H9 (cell line): ENCODE measurements at regions not wholly inside any gene's neighbourhood (a gene's known extent, or its start where the extent isn't known, plus 50 kb on each side); places are given as distances from the start of the nearest gene placed in this dataset.
A peak's percentile ranks its signal among the peaks of the same experiment; 100 is the strongest.

Experiments
- DNase-seq: peaks from one replicate; pipeline ENCODE4 v3.0.0-alpha.2; 2017
- H2AFZ ChIP-seq: one replicate; pipeline ENCODE4 v1.6.1; 2013; ENCODE audit warnings: mild to moderate bottlenecking, low read length, control low read depth, moderate library complexity
- H2AK5ac ChIP-seq: 2 replicates; pipeline ENCODE4 v1.6.1; 2013; ENCODE audit warnings: low read length, control low read depth, mixed read lengths; ENCODE audit not compliant: insufficient read length
- H2BK120ac ChIP-seq: one replicate; pipeline ENCODE4 v1.6.1; 2013; ENCODE audit warnings: low read depth, mild to moderate bottlenecking, low read length, control low read depth, inconsistent platforms; ENCODE audit not compliant: poor library complexity, severe bottlenecking
- H2BK12ac ChIP-seq: 2 replicates; pipeline ENCODE4 v1.6.1; 2013; ENCODE audit warnings: low read length, control low read depth, mixed read lengths, low read depth; ENCODE audit not compliant: insufficient read length
- H2BK15ac ChIP-seq: 2 replicates; pipeline ENCODE4 v1.6.1; 2013; ENCODE audit warnings: low read depth, low read length, control low read depth
- H2BK20ac ChIP-seq: one replicate; pipeline ENCODE4 v1.6.1; 2013; ENCODE audit warnings: low read depth, mild to moderate bottlenecking, low read length, control low read depth, inconsistent platforms; ENCODE audit not compliant: poor library complexity, severe bottlenecking
- H2BK5ac ChIP-seq: 2 replicates; pipeline ENCODE4 v1.6.1; 2013; ENCODE audit warnings: low read length, control low read depth, mixed read lengths; ENCODE audit not compliant: insufficient read length
- H3K14ac ChIP-seq: 2 replicates; pipeline ENCODE4 v1.6.1; 2013; ENCODE audit warnings: low read length, control low read depth; ENCODE audit not compliant: insufficient read depth
- H3K18ac ChIP-seq: 2 replicates; pipeline ENCODE4 v1.6.1; 2013; ENCODE audit warnings: low read depth, mild to moderate bottlenecking, mixed read lengths, low read length, control low read depth; ENCODE audit not compliant: insufficient read length
- H3K23ac ChIP-seq: 2 replicates; pipeline ENCODE4 v1.6.1; 2013; ENCODE audit warnings: low read length, control low read depth, mixed read lengths, low read depth; ENCODE audit not compliant: insufficient read length
- H3K23me2 ChIP-seq: 2 replicates; pipeline ENCODE4 v1.6.1; 2013; ENCODE audit warnings: low read depth, mild to moderate bottlenecking, mixed read lengths, low read length, control low read depth; ENCODE audit not compliant: insufficient read length, poor library complexity, severe bottlenecking
- H3K27ac ChIP-seq: 2 replicates; pipeline ENCODE4 v1.5.1; 2013; ENCODE audit warnings: low read length, control low read depth, mixed read lengths, low read depth; ENCODE audit not compliant: insufficient read length
- H3K27me3 ChIP-seq: 2 replicates; pipeline ENCODE4 v1.6.1; 2013; ENCODE audit warnings: low read length, control low read depth, inconsistent platforms; ENCODE audit not compliant: insufficient read depth
- H3K4ac ChIP-seq: 2 replicates; pipeline ENCODE4 v1.6.1; 2013; ENCODE audit warnings: low read depth, mild to moderate bottlenecking, control low read depth, inconsistent platforms, low read length, moderate library complexity
- H3K4me1 ChIP-seq: 2 replicates; pipeline ENCODE4 v1.6.1; 2013; ENCODE audit warnings: low read length, control low read depth, inconsistent platforms; ENCODE audit not compliant: insufficient read depth
- H3K4me2 ChIP-seq: 2 replicates; pipeline ENCODE4 v1.6.1; 2013; ENCODE audit warnings: low read length, control low read depth, mixed read lengths; ENCODE audit not compliant: insufficient read length, insufficient read depth
- H3K56ac ChIP-seq: 2 replicates; pipeline ENCODE4 v1.6.1; 2013; ENCODE audit warnings: low read depth, mild to moderate bottlenecking, mixed read lengths, low read length, control low read depth; ENCODE audit not compliant: insufficient read length
- H3K79me1 ChIP-seq: 2 replicates; pipeline ENCODE4 v1.6.1; 2013; ENCODE audit warnings: low read depth, mild to moderate bottlenecking, moderate library complexity, low read length, control low read depth, inconsistent platforms; ENCODE audit not compliant: insufficient read depth, poor library complexity, severe bottlenecking
- H3K79me2 ChIP-seq: 2 replicates; pipeline ENCODE4 v1.6.1; 2013; ENCODE audit warnings: low read length, control low read depth, inconsistent platforms; ENCODE audit not compliant: insufficient read depth
- H3K9ac ChIP-seq: 2 replicates; pipeline ENCODE4 v1.6.1; 2013; ENCODE audit warnings: low read length, control low read depth, mixed read lengths; ENCODE audit not compliant: insufficient read length; ENCODE audit errors: extremely low read depth
- H3K9me3 ChIP-seq: one replicate; pipeline ENCODE4 v1.6.1; 2013; ENCODE audit warnings: low read depth, low read length, inconsistent platforms; ENCODE audit not compliant: control insufficient read depth
- H3T11ph ChIP-seq: one replicate; pipeline ENCODE4 v1.6.1; 2013; ENCODE audit warnings: mild to moderate bottlenecking, low read length, control low read depth, inconsistent platforms
- H4K20me1 ChIP-seq: one replicate; pipeline ENCODE4 v1.6.1; 2013; ENCODE audit not compliant: control insufficient read depth, insufficient read length, insufficient read depth
- H4K5ac ChIP-seq: 2 replicates; pipeline ENCODE4 v1.6.1; 2013; ENCODE audit warnings: low read depth, mild to moderate bottlenecking, mixed read lengths, low read length, control low read depth; ENCODE audit not compliant: insufficient read length
- H4K8ac ChIP-seq: replicated peaks from 2 replicates; pipeline ENCODE4 v1.6.1; 2013; ENCODE audit warnings: low read length, control low read depth, mixed read lengths, low read depth; ENCODE audit not compliant: insufficient read length
- H4K91ac ChIP-seq: 2 replicates; pipeline ENCODE4 v1.6.1; 2013; ENCODE audit warnings: low read depth, mild to moderate bottlenecking, moderate library complexity, mixed read lengths, low read length, control low read depth; ENCODE audit not compliant: insufficient read length
- H3K27ac Mint-ChIP-seq, 3 experiments: 2 replicates in 2 of 3; 3 replicates in 1 of 3; pipeline ENCODE4 v1.8.0; 2020 to 2021; ENCODE audit warnings: mixed read lengths in 3 of 3, mild to moderate bottlenecking in 1 of 3, moderate library complexity in 1 of 3
- H3K27me3 Mint-ChIP-seq: 2 replicates; pipeline ENCODE4 v1.8.0; 2021; ENCODE audit warnings: low read depth, mild to moderate bottlenecking, moderate library complexity, mixed read lengths
- H3K36me3 Mint-ChIP-seq, 3 experiments: 2 replicates in 2 of 3; 3 replicates in 1 of 3; pipeline ENCODE4 v1.8.0; 2020 to 2021; ENCODE audit warnings: low read depth in 3 of 3, mixed read lengths in 3 of 3; ENCODE audit not compliant: insufficient read depth in 1 of 3
- H3K4me1 Mint-ChIP-seq, 2 experiments: 2 replicates each; pipeline ENCODE4 v1.8.0; 2020; ENCODE audit warnings: mixed read lengths in 2 of 2
- H3K4me3 Mint-ChIP-seq, 2 experiments: 2 replicates in 1 of 2; 3 replicates in 1 of 2; pipeline ENCODE4 v1.8.0; 2020 to 2021; ENCODE audit warnings: mild to moderate bottlenecking in 2 of 2, mixed read lengths in 2 of 2, moderate library complexity in 1 of 2
- H3K9me3 Mint-ChIP-seq, 2 experiments: 2 replicates in 1 of 2; 3 replicates in 1 of 2; pipeline ENCODE4 v1.8.0; 2020; ENCODE audit warnings: mild to moderate bottlenecking in 2 of 2, mixed read lengths in 2 of 2, moderate library complexity in 1 of 2
- CTCF ChIP-seq: fragments of 200-600 bp; sonication (generic); conservative IDR thresholded peaks from 3 replicates; pipeline ENCODE4 v1.8.0; 2021; ENCODE audit warnings: antibody characterized with exemption, mild to moderate bottlenecking
- WGBS: extraction: QIAGEN DNeasy Blood & Tissue Kit; methylation state at CpG from one replicate; pipeline ENCODE4 v1.1.7; 2013; ENCODE audit warnings: missing lambda C conversion rate, low lambda C conversion rate, mixed read lengths; ENCODE audit not compliant: insufficient read length; ENCODE audit errors: extremely low coverage; 5-methylcytosine and 5-hydroxymethylcytosine counted together

- no peak overlapping the region for H2BK20ac ChIP-seq
- WGBS: no CpG with 5 or more reads among the region's 3 CpGs
- no peak overlapping the region for H3K14ac ChIP-seq
- H2BK5ac ChIP-seq: no peak overlapping the region
- H3K23ac ChIP-seq: no peak overlapping the region
- peak overlapping the region; percentile 50 for H2AFZ ChIP-seq
- TF ChIP-seq CTCF: no peak
- H2BK15ac ChIP-seq: no peak overlapping the region
- H2BK120ac ChIP-seq: no peak overlapping the region
- H3T11ph ChIP-seq: no peak overlapping the region
- no peak overlapping the region for H3K4ac ChIP-seq
- Mint-ChIP-seq H3K4me1 (no peaks in the 10 kb centered on the region), H3K4me3 (no peak overlapping the region), H3K9me3 (peaks cover 25 to 30% of the 10 kb centered on the region in 2 experiments), H3K27me3 (no peaks in the 10 kb centered on the region), H3K27ac (no peak overlapping the region), H3K36me3 (peaks cover 12 to 18% (median 15%) of the 10 kb centered on the region in 3 experiments)
- H3K18ac ChIP-seq: no peak overlapping the region
- H2AK5ac ChIP-seq: no peak overlapping the region
- H4K5ac ChIP-seq: no peak overlapping the region
- no peak for DNase-seq
- H3K79me2 ChIP-seq: no peaks in the 10 kb centered on the region
- H3K4me1 ChIP-seq: no peaks in the 10 kb centered on the region
- H4K8ac ChIP-seq: no peak overlapping the region
- H3K9ac ChIP-seq: no peak overlapping the region
- no peaks in the 10 kb centered on the region for H3K79me1 ChIP-seq
- H4K20me1 ChIP-seq: no peaks in the 10 kb centered on the region
- H3K23me2 ChIP-seq: no peaks in the 10 kb centered on the region
- H4K91ac ChIP-seq: no peak overlapping the region
- no peak overlapping the region for H3K27ac ChIP-seq
- no peak overlapping the region for H3K56ac ChIP-seq
- no peaks in the 10 kb centered on the region for H3K9me3 ChIP-seq
- H3K27me3 ChIP-seq: no peaks in the 10 kb centered on the region
- no peak overlapping the region for H2BK12ac ChIP-seq
- H3K4me2 ChIP-seq: no peak overlapping the region
Observed at GRCh38 chr13:78078168-78078567, 159.5 kb upstream of the EDNRB start.
